Osteoblast (primary cell): ENCODE measurements at regions not wholly inside any gene's neighbourhood (a gene's known extent, or its start where the extent isn't known, plus 50 kb on each side); places are given as distances from the start of the nearest gene placed in this dataset.

ENCODE experiments used
- DNase-seq: peaks from one replicate; pipeline ENCODE4 v3.0.0; 2011; ENCODE audit warnings: low spot score, mixed read lengths; ENCODE audit not compliant: insufficient read length; ENCODE audit errors: missing footprints
- H2AFZ ChIP-seq: 2 replicates; pipeline ENCODE4 v1.6.0; 2011; ENCODE audit warnings: mild to moderate bottlenecking, low read length
- H3K27ac ChIP-seq: 2 replicates; pipeline ENCODE4 v1.5.1; 2011; ENCODE audit warnings: mild to moderate bottlenecking, low read depth, low read length, moderate library complexity
- H3K27me3 ChIP-seq: 2 replicates; pipeline ENCODE4 v1.6.0; 2012; ENCODE audit warnings: mild to moderate bottlenecking, control low read depth, inconsistent platforms, low read length, moderate library complexity; ENCODE audit not compliant: insufficient read depth
- H3K36me3 ChIP-seq: 2 replicates; pipeline ENCODE4 v1.5.1; 2011; ENCODE audit warnings: mild to moderate bottlenecking, low read length, control low read depth, moderate library complexity; ENCODE audit not compliant: insufficient read depth
- H3K4me1 ChIP-seq: 2 replicates; pipeline ENCODE4 v1.5.1; 2011; ENCODE audit warnings: mild to moderate bottlenecking, low read length, control low read depth, moderate library complexity; ENCODE audit not compliant: insufficient read depth
- H3K4me2 ChIP-seq: 2 replicates; pipeline ENCODE4 v1.6.0; 2011; ENCODE audit warnings: mild to moderate bottlenecking, low read length; ENCODE audit not compliant: insufficient read depth
- H3K4me3 ChIP-seq: fragments of 200-600 bp; sonication (generic); 3 replicates; pipeline ENCODE4 v1.5.1; 2012; ENCODE audit warnings: mild to moderate bottlenecking, low read length, inconsistent platforms; ENCODE audit not compliant: insufficient read depth
- H3K79me2 ChIP-seq: 2 replicates; pipeline ENCODE4 v1.6.0; 2012; ENCODE audit warnings: mild to moderate bottlenecking, low read length, control low read depth, inconsistent platforms; ENCODE audit not compliant: insufficient read depth
- H3K9me3 ChIP-seq: 2 replicates; pipeline ENCODE4 v1.5.1; 2011; ENCODE audit warnings: low read depth, low read length, control low read depth
- H4K20me1 ChIP-seq: 2 replicates; pipeline ENCODE4 v1.6.0; 2012; ENCODE audit warnings: mild to moderate bottlenecking, low read length, control low read depth; ENCODE audit not compliant: insufficient read depth
- TF ChIP-seq, protein P1 (sequence below): IDR thresholded peaks from 2 replicates; pipeline ENCODE4 v1.5.1; 2011; ENCODE audit warnings: mild to moderate bottlenecking, low read depth, low read length, moderate library complexity; ENCODE audit errors: extremely low read depth

DNA sequence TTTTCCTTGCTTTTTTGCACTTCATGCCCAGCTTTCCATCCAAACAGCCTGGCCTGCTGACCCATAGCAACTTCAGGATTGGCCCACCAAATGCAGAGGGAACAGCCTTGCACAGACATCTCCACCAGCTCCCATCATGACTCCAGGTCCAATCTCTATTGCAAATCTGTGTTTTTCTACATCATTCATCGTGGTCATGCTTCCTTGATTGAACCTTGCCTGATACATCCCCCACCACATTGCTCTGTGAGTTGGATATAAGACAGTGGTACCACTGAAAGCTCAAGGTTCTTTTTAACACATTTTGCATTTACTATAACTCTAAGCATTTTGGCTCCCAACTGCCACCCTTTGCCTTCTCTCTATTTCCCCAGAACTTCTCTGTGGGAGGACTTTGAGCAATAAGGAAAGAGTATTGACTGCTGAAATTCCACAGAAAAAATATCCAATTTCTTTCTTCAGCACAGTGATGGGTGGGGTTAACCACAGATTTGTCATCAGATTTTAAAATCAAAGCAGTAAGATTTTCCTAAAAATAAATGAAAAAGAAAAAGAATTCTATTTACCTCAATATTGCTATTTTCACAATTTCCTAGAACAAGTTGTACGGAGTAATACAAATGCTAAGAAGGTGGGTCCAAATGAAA lies 114.6 kb upstream of the GALNT15 start:
- TF ChIP-seq, protein P1, sequence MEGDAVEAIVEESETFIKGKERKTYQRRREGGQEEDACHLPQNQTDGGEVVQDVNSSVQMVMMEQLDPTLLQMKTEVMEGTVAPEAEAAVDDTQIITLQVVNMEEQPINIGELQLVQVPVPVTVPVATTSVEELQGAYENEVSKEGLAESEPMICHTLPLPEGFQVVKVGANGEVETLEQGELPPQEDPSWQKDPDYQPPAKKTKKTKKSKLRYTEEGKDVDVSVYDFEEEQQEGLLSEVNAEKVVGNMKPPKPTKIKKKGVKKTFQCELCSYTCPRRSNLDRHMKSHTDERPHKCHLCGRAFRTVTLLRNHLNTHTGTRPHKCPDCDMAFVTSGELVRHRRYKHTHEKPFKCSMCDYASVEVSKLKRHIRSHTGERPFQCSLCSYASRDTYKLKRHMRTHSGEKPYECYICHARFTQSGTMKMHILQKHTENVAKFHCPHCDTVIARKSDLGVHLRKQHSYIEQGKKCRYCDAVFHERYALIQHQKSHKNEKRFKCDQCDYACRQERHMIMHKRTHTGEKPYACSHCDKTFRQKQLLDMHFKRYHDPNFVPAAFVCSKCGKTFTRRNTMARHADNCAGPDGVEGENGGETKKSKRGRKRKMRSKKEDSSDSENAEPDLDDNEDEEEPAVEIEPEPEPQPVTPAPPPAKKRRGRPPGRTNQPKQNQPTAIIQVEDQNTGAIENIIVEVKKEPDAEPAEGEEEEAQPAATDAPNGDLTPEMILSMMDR: no peak
- no peak overlapping the region for H2AFZ ChIP-seq

DNA sequence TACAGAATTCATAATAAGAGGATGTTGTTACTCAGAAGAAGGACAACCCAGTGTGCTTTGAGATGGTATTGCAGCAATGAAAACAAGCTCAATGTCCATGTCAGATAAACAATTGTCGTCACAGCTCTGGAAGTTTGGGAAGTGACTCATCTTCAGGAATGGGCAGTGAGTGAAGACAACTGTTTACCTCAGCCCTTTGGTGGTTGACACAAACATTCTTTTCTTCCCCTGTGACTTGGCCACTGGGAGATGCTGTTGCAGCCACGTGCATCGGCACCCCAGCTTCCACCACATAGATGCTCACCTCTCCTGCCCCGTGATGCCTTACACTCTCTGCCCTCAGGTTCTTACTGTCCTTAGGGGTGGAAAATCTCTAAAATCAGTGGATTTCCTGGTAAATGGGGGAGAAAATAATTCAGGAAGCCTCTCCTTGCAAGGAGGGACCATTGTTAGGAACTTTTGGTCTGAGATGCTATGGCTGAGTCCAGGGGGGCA lies 114.1 kb upstream of the GALNT15 start:
- no peaks in the 10 kb centered on the region for H4K20me1 ChIP-seq
- TF ChIP-seq, protein P1: peak; percentile 28
- H3K36me3 ChIP-seq: no peaks in the 10 kb centered on the region
- peak overlapping the region; percentile 99 for H3K27ac ChIP-seq
- peak overlapping the region; percentile 30 for H3K4me3 ChIP-seq
- no peaks in the 10 kb centered on the region for H3K27me3 ChIP-seq
- H3K4me2 ChIP-seq: peak overlapping the region; percentile 71
- H3K9me3 ChIP-seq: no peaks in the 10 kb centered on the region
- H2AFZ ChIP-seq: no peak overlapping the region
- DNase-seq: peak; percentile 89
- H3K79me2 ChIP-seq: no peaks in the 10 kb centered on the region
- H3K4me1 ChIP-seq: peaks cover 54% of the 10 kb centered on the region

More for the DNA sequence above, 114.6 kb upstream of the GALNT15 start:
- Histone ChIP-seq H4K20me1 (no peaks in the 10 kb centered on the region), H3K27ac (peak overlapping the region; percentile 99), H3K4me2 (peak overlapping the region; percentile 71), H3K36me3 (no peaks in the 10 kb centered on the region), H3K4me1 (peaks cover 54% of the 10 kb centered on the region), H3K9me3 (no peaks in the 10 kb centered on the region), H3K27me3 (no peaks in the 10 kb centered on the region), H3K79me2 (no peaks in the 10 kb centered on the region), H3K4me3 (no peak overlapping the region)
- DNase-seq: peak; percentile 49

DNA sequence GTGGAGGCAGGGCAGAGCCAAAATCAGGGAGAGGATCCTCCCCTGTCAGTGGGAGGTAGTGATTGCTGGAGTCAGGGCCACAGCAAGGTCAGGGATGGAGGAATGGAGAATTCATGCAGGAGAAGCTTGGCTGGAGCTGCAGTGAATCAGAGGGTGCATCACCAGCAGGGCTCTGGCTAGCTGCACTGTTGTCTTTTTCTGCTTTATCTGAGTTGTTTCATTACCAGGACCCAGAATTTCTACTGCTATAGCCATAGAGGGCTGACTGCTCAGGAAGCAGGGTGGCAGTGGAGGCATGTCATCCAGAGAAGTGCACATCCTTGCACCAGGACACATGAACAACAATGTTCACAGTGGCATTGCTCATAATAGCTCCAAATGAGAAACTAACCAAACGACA lies 113.5 kb upstream of the GALNT15 start:
- peak overlapping the region; percentile 71 for H3K4me2 ChIP-seq
- TF ChIP-seq, protein P1: no peak
- H3K27ac ChIP-seq: peak overlapping the region; percentile 99
- H3K79me2 ChIP-seq: no peaks in the 10 kb centered on the region
- DNase-seq: peak; percentile 91
- no peaks in the 10 kb centered on the region for H3K9me3 ChIP-seq
- no peaks in the 10 kb centered on the region for H3K36me3 ChIP-seq
- H3K4me1 ChIP-seq: peaks cover 50% of the 10 kb centered on the region
- no peaks in the 10 kb centered on the region for H4K20me1 ChIP-seq
- H3K27me3 ChIP-seq: no peaks in the 10 kb centered on the region
- no peak overlapping the region for H2AFZ ChIP-seq
- H3K4me3 ChIP-seq: peak overlapping the region; percentile 7

DNA sequence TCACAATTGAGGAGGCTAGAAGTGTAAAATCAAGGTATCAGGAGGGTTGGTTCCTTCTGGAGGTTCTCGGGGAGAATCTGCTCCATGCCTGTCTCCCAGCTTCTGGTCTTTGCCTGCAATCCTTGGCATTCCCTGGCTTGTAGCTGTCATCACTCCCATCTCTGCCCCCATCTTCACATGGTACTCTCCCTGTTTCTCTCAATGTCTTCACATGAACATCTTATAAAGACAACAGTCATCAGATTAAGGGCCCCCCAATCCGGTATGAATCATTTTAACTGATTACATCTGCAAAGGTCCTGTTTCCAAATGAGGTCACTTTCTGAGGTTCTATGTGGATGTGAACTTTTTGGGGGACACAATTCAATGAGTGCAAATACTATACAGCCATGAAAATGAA lies 113.0 kb upstream of the GALNT15 start:
- peaks cover 49% of the 10 kb centered on the region for H3K4me1 ChIP-seq
- H3K27me3 ChIP-seq: no peaks in the 10 kb centered on the region
- H3K36me3 ChIP-seq: no peaks in the 10 kb centered on the region
- no peaks in the 10 kb centered on the region for H3K79me2 ChIP-seq
- H3K9me3 ChIP-seq: no peaks in the 10 kb centered on the region
- TF ChIP-seq, protein P1: no peak
- H3K4me2 ChIP-seq: peak overlapping the region; percentile 71
- H2AFZ ChIP-seq: no peak overlapping the region
- H3K4me3 ChIP-seq: no peak overlapping the region
- peak overlapping the region; percentile 99 for H3K27ac ChIP-seq
- no peaks in the 10 kb centered on the region for H4K20me1 ChIP-seq
- DNase-seq: peak; percentile 15
